ENCODE measurements at regions not wholly inside any gene's neighbourhood (a gene's known extent, or its start where the extent isn't known, plus 50 kb on each side); places are given as distances from the start of the nearest gene placed in this dataset.

DNA sequence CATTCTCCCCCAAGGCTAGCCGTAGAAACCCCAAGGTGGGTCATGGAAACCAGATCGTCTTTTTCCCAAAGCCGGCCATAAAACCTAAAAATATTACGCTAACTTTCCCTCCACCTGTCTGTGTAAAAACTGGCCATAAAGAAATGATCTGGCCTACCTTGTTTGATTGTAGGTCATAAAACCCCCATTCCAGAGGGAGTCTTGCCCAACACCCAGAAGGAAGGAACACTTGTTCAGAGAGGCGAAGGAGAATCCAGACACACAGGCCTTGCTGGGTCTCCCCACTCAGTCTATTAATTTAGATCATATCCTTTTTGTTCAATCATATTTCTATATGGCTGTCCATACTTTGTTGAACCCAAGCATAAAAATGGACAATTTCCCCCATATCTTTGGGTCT, 344.7 kb downstream of the HRH4 start:
- POLR2A ChIA-PET (ENCODE audit: unreplicated experiment): no interaction called here

More for the DNA sequence above, 344.7 kb downstream of the HRH4 start:
- no peaks in the 10 kb centered on the region for H3K9me3 ChIP-seq (ENCODE audit: control insufficient read depth, insufficient read depth, low read length)
- TF ChIP-seq RAD21 (IDR thresholded peaks at IDR 0.05; ENCODE audit: low read length) (no peak), CTCF (conservative IDR thresholded peaks at IDR 0.05; ENCODE audit: low read depth, low read length) (no peak), MAFK (IDR thresholded peaks at IDR 0.05; ENCODE audit: low read depth, low read length) (no peak), RCOR1 (IDR thresholded peaks at IDR 0.05; ENCODE audit: insufficient replicate concordance, low read length) (no peak), RFX5 (IDR thresholded peaks at IDR 0.05; ENCODE audit: low read depth, low read length) (no peak), NFE2L2 (IDR thresholded peaks at IDR 0.05; ENCODE audit: low read depth, low read length) (no peak), FOS (IDR thresholded peaks at IDR 0.05; ENCODE audit: low read depth, low read length) (no peak), MXI1 (IDR thresholded peaks at IDR 0.05; ENCODE audit: borderline replicate concordance, low read depth, low read length) (no peak), POLR2A (IDR thresholded peaks at IDR 0.05; ENCODE audit: low read depth, low read length) (no peak), BHLHE40 (IDR thresholded peaks at IDR 0.05; ENCODE audit: low read depth, low read length) (no peak), CEBPB (IDR thresholded peaks at IDR 0.05; ENCODE audit: low read depth, low read length) (no peak), CHD1 (IDR thresholded peaks at IDR 0.05; ENCODE audit: low read depth, low read length) (no peak), SMC3 (IDR thresholded peaks at IDR 0.05; ENCODE audit: low read depth, low read length) (no peak), MAZ (IDR thresholded peaks at IDR 0.05; ENCODE audit: borderline replicate concordance, low read depth, low read length) (no peak)
- TF ChIP-seq, protein P1, sequence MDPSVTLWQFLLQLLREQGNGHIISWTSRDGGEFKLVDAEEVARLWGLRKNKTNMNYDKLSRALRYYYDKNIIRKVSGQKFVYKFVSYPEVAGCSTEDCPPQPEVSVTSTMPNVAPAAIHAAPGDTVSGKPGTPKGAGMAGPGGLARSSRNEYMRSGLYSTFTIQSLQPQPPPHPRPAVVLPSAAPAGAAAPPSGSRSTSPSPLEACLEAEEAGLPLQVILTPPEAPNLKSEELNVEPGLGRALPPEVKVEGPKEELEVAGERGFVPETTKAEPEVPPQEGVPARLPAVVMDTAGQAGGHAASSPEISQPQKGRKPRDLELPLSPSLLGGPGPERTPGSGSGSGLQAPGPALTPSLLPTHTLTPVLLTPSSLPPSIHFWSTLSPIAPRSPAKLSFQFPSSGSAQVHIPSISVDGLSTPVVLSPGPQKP (IDR thresholded peaks at IDR 0.05; ENCODE audit: borderline replicate concordance, low read depth, low read length): no peak
- TF ChIP-seq, protein P2, sequence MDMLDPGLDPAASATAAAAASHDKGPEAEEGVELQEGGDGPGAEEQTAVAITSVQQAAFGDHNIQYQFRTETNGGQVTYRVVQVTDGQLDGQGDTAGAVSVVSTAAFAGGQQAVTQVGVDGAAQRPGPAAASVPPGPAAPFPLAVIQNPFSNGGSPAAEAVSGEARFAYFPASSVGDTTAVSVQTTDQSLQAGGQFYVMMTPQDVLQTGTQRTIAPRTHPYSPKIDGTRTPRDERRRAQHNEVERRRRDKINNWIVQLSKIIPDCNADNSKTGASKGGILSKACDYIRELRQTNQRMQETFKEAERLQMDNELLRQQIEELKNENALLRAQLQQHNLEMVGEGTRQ (IDR thresholded peaks at IDR 0.05; ENCODE audit: low read depth, low read length): no peak
- H3K4me1 ChIP-seq (ENCODE audit: control insufficient read depth, insufficient read depth, low read length): peaks cover 7% of the 10 kb centered on the region
- no TSS peak for BruUV-seq (replicated peaks)
- no peak overlapping the region for H2BK120ac ChIP-seq (ENCODE audit: low read depth, low read length)
- no peak overlapping the region for H3K56ac ChIP-seq (ENCODE audit: extremely low read depth, insufficient read depth, low read length)
- no peaks in the 10 kb centered on the region for H3K79me1 ChIP-seq (ENCODE audit: low read depth in 1 of 2, low read length in 2 of 2)
- no peak overlapping the region for H2BK20ac ChIP-seq (ENCODE audit: low read depth, low read length)
- no peak overlapping the region for H3K23ac ChIP-seq (ENCODE audit: low read depth, low read length)
- no peak overlapping the region for H2AK9ac ChIP-seq (replicated peaks; ENCODE audit: low read depth, low read length, poor library complexity)
- DNase-seq (no peak), ATAC-seq (ENCODE audit: low read depth) (no peak)
- CTCF ChIA-PET: no interaction called here
- intact Hi-C loops (cut with micrococcal nuclease): no loop called here
- no peaks in the 10 kb centered on the region for H3K36me3 ChIP-seq (ENCODE audit: control insufficient read depth, insufficient read depth, low read length)
- no CpG with 5 or more reads among the region's 5 CpGs for WGBS, 2 experiments (ENCODE audit: extremely low coverage in 2 of 2, insufficient read length in 1 of 2)
- H3K4ac ChIP-seq (ENCODE audit: low read depth, low read length): no peak overlapping the region
- H4K20me1 ChIP-seq (ENCODE audit: insufficient read depth, low read length): no peaks in the 10 kb centered on the region
- H4K5ac ChIP-seq (ENCODE audit: low read depth, low read length): no peak overlapping the region
- H3K27ac ChIP-seq (ENCODE audit: insufficient read depth, low read length): no peak overlapping the region
- no peak overlapping the region for H3K9ac ChIP-seq (ENCODE audit: low read depth, low read length)
- no peak overlapping the region for H3K18ac ChIP-seq (ENCODE audit: low read depth, low read length)
- H3K4me3 ChIP-seq (ENCODE audit: insufficient read depth, low read depth, low read length): no peak overlapping the region
- dilution Hi-C loops (cut with HindIII; ENCODE audit: low sequenced_read_pairs, unreplicated experiment): no loop called here
- no peak overlapping the region for H4K91ac ChIP-seq (ENCODE audit: insufficient read depth, low read depth, low read length)
- H2AFZ ChIP-seq (replicated peaks; ENCODE audit: low read length, poor library complexity): no peak overlapping the region
- H3K4me2 ChIP-seq (ENCODE audit: low read depth, low read length): no peak overlapping the region
- no peaks in the 10 kb centered on the region; the same call in 1 of the 2 replicates for H3K27me3 ChIP-seq (ENCODE audit: control insufficient read depth, insufficient read depth, low read length)
- H3K9me1 ChIP-seq (ENCODE audit: insufficient read depth, low read length): peaks cover 4% of the 10 kb centered on the region
- no peak overlapping the region for H2BK5ac ChIP-seq (ENCODE audit: low read depth, low read length, poor library complexity, severe bottlenecking)
- H2AK5ac ChIP-seq (ENCODE audit: low read depth, low read length): no peak overlapping the region
- no peak overlapping the region for H2BK15ac ChIP-seq (ENCODE audit: low read depth, low read length)
- in situ Hi-C loops (cut with MboI; ENCODE audit: low sequenced_read_pairs): no loop called here
- no peak overlapping the region for H4K8ac ChIP-seq (ENCODE audit: low read depth in 2 of 2, low read length in 2 of 2)
- H3K14ac ChIP-seq (replicated peaks; ENCODE audit: low read depth, low read length): no peak overlapping the region
